ENCODE measurements at regions not wholly inside any gene's neighbourhood (a gene's known extent, or its start where the extent isn't known, plus 50 kb on each side); places are given as distances from the start of the nearest gene placed in this dataset.

GRCh38 chrY:8544715-8545114, 792.5 kb upstream of the TSPY4 start:
- TF ChIP-seq, protein P1, sequence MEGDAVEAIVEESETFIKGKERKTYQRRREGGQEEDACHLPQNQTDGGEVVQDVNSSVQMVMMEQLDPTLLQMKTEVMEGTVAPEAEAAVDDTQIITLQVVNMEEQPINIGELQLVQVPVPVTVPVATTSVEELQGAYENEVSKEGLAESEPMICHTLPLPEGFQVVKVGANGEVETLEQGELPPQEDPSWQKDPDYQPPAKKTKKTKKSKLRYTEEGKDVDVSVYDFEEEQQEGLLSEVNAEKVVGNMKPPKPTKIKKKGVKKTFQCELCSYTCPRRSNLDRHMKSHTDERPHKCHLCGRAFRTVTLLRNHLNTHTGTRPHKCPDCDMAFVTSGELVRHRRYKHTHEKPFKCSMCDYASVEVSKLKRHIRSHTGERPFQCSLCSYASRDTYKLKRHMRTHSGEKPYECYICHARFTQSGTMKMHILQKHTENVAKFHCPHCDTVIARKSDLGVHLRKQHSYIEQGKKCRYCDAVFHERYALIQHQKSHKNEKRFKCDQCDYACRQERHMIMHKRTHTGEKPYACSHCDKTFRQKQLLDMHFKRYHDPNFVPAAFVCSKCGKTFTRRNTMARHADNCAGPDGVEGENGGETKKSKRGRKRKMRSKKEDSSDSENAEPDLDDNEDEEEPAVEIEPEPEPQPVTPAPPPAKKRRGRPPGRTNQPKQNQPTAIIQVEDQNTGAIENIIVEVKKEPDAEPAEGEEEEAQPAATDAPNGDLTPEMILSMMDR (IDR thresholded peaks at IDR 0.05; ENCODE audit: control insufficient read depth, extremely low read depth, insufficient read depth) = no peak
- no peak for DNase-seq (ENCODE audit: low read depth)
- no peak overlapping the region for H3K4me3 ChIP-seq (ENCODE audit: low read depth, low read length)

- TF ChIP-seq, protein P1 (IDR thresholded peaks at IDR 0.05; ENCODE audit: control insufficient read depth, extremely low read depth, insufficient read depth) = no peak
- DNase-seq (ENCODE audit: low read depth) = no peak
- H3K4me3 ChIP-seq (ENCODE audit: low read depth, low read length) = no peak overlapping the region
These were observed 789.3 kb upstream of the TSPY4 start for GRCh38 chrY:8547931-8548330.

GRCh38 chrY:8551323-8551722, 785.9 kb upstream of the TSPY4 start:
- no peak for DNase-seq (ENCODE audit: low read depth)
- TF ChIP-seq, protein P1 (IDR thresholded peaks at IDR 0.05; ENCODE audit: control insufficient read depth, extremely low read depth, insufficient read depth) = no peak
- no peak overlapping the region for H3K4me3 ChIP-seq (ENCODE audit: low read depth, low read length)

GRCh38 chrY:8552168-8552805, 785.0 kb upstream of the TSPY4 start:
- no peak for DNase-seq (ENCODE audit: low read depth)
- TF ChIP-seq, protein P1 (IDR thresholded peaks at IDR 0.05; ENCODE audit: control insufficient read depth, extremely low read depth, insufficient read depth) = no peak
- H3K4me3 ChIP-seq (ENCODE audit: low read depth, low read length) = no peak overlapping the region

GRCh38 chrY:8553614-8554013, 783.6 kb upstream of the TSPY4 start:
- DNase-seq (ENCODE audit: low read depth) = no peak
- no peak overlapping the region for H3K4me3 ChIP-seq (ENCODE audit: low read depth, low read length)
- TF ChIP-seq, protein P1 (IDR thresholded peaks at IDR 0.05; ENCODE audit: control insufficient read depth, extremely low read depth, insufficient read depth) = no peak

GRCh38 chrY:8561385-8561784, 775.9 kb upstream of the TSPY4 start:
- peak; percentile 14 for DNase-seq (ENCODE audit: low read depth)
- TF ChIP-seq, protein P1 (IDR thresholded peaks at IDR 0.05; ENCODE audit: control insufficient read depth, extremely low read depth, insufficient read depth) = no peak
- no peak overlapping the region for H3K4me3 ChIP-seq (ENCODE audit: low read depth, low read length)

GRCh38 chrY:8562456-8563090, 774.7 kb upstream of the TSPY4 start:
- no peak overlapping the region for H3K4me3 ChIP-seq (ENCODE audit: low read depth, low read length)
- TF ChIP-seq, protein P1 (IDR thresholded peaks at IDR 0.05; ENCODE audit: control insufficient read depth, extremely low read depth, insufficient read depth) = no peak

More at GRCh38 chrY:8562456-8563090, 774.7 kb upstream of the TSPY4 start:
- DNase-seq (ENCODE audit: low read depth) = no peak

All from LNCaP clone FGC (cell line).